ENCODE measurements at regions not wholly inside any gene's neighbourhood (a gene's known extent, or its start where the extent isn't known, plus 50 kb on each side); places are given as distances from the start of the nearest gene placed in this dataset.

DNA sequence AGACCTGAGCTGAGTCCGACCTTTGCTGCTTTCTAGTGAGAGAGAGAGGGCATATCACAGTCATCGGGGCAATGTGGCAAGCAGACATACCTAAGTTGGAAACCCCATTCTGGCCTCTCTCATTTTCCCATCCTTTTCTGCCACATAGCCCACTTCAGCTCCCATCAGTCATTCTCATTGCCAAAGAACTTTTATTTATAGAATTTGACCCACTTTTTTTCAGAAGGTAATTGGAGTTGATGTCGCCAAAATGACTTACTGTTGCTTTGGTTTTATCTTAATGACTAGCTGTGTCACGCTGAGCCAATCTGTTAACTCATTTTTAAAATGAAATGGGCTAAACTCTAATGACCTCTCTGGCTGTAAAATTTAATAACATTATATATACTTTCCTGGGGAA is 63.9 kb upstream of the RMST start:
- Histone ChIP-seq H3K4me1 (no peaks in the 10 kb centered on the region), H3K36me3 (no peaks in the 10 kb centered on the region), H3K4me2 (no peak overlapping the region), H3K9ac (no peak overlapping the region), H4K20me1 (no peaks in the 10 kb centered on the region; a peak in 1 of 22 replicates), H3K27ac (no peak overlapping the region), H3K4me3 (no peak overlapping the region), H3K27me3 (no peaks in the 10 kb centered on the region), H3K9me3 (replicated peaks in 1 of 11) (no peaks in the 10 kb centered on the region)
- TF ChIP-seq Cebpa-rat (IDR thresholded peaks at IDR 0.05), result no peak

DNA sequence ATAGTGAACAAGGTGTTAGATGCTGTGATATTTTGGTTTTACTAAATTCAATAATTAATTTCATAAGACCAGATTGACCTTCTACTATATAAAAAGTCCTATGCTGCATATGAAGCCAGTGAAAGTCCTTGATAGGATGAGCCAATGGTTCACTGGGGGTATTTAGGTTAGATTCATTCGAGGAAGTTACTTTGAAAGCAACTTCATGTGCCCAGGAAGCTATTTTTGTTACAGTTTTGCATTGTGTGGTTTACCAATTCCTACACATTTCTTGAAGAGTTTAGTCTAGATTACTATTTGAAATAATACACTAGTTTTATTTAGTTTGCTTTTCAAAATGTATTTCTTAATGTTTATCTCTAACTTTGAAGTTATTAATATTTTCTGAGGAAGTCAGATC is 58.5 kb upstream of the RMST start:
- Histone ChIP-seq H3K9ac (no peak overlapping the region), H3K36me3 (no peaks in the 10 kb centered on the region), H3K27ac (no peak overlapping the region), H3K4me1 (peaks cover 0 to 5% (median 0%) of the 10 kb centered on the region in 10 experiments; a peak in 3 of 20 replicates), H4K20me1 (no peaks in the 10 kb centered on the region), H3K27me3 (no peaks in the 10 kb centered on the region), H3K9me3 (replicated peaks in 1 of 11) (no peaks in the 10 kb centered on the region), H3K4me2 (no peak overlapping the region), H3K4me3 (no peak overlapping the region)
- TF ChIP-seq Cebpa-rat (IDR thresholded peaks at IDR 0.05), result no peak

DNA sequence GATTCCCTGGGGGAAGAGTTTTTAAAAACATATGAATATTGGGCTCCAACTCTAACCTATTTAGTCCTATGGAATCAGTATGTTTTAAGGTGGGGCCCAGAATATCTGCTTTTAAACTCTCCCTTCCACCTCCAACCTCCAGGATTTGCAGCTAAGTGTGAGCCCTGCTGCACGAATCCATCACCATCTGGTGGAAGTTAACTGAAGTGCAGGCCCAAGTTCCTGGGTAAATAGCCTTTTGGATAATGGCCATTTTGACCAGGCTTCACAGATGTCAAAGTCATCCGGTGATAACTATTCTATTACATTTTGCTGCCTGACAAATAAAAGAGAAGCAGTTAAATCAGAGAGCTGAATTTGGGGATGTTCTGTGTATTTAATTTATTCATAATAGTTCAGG is 58.1 kb upstream of the RMST start:
- Histone ChIP-seq H3K27ac (no peak overlapping the region), H4K20me1 (no peaks in the 10 kb centered on the region), H3K27me3 (no peaks in the 10 kb centered on the region), H3K4me1 (peaks cover 0 to 5% (median 0%) of the 10 kb centered on the region in 10 experiments; a peak in 3 of 20 replicates), H3K4me3 (no peak overlapping the region), H3K4me2 (no peak overlapping the region), H3K9ac (no peak overlapping the region), H3K36me3 (no peaks in the 10 kb centered on the region), H3K9me3 (replicated peaks in 1 of 11) (no peaks in the 10 kb centered on the region)
- no peak for TF ChIP-seq Cebpa-rat (IDR thresholded peaks at IDR 0.05)

DNA sequence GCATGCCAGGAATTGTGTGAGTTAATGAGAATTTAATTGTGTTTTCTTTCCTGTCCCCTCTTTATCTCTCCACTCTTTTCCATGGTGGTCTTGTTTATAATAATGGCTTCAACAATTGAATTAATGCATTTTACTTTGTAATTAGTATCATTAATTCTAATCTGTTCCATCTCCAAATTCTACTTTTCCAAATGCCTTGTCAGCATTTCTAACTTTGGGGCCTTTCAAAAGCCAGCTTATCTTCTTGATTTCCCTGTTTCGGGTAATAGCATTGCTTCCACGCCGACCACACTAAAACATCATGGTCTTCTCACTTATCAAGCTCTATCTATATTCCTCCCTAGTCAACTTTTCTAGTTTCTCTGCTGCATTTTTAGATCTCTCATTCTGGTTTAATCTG is 54.2 kb upstream of the RMST start:
- Histone ChIP-seq H3K4me2 (no peak overlapping the region), H4K20me1 (no peaks in the 10 kb centered on the region), H3K4me3 (no peak overlapping the region), H3K9ac (no peak overlapping the region), H3K27me3 (no peaks in the 10 kb centered on the region), H3K9me3 (replicated peaks in 1 of 11) (no peaks in the 10 kb centered on the region), H3K4me1 (peaks cover 0 to 5% (median 0%) of the 10 kb centered on the region in 10 experiments; a peak in 3 of 20 replicates), H3K36me3 (no peaks in the 10 kb centered on the region), H3K27ac (no peak overlapping the region)
- TF ChIP-seq Cebpa-rat (IDR thresholded peaks at IDR 0.05), result no peak

DNA sequence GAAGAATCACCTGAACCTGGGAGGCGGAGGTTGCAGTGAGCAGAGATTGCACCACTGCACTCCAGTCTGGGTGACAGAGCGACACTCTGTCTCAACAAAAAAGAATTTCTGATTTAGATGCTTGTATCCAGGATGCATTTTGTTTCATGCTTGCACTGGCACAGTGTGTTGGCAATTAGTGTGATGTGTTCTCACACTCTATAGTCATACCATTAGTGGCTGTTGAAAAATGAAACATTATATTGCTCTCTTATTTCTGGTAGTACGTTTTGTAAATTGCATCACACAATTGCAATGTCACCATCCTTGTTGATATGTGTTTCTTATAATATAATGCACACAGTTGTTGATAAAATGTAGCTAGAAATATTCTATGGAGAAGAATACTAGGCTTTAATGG is 51.3 kb upstream of the RMST start:
- no peaks in the 10 kb centered on the region for H4K20me1 ChIP-seq
- H3K27ac ChIP-seq, result no peak overlapping the region
- no peaks in the 10 kb centered on the region for H3K36me3 ChIP-seq
- no peak overlapping the region for H3K9ac ChIP-seq
- H3K4me1 ChIP-seq, result peaks cover 0 to 4% (median 0%) of the 10 kb centered on the region in 10 experiments; a peak in 1 of 20 replicates
- no peaks in the 10 kb centered on the region for H3K9me3 ChIP-seq (replicated peaks in 1 of 11)
- H3K4me3 ChIP-seq, result no peak overlapping the region
- no peak overlapping the region for H3K4me2 ChIP-seq
- no peaks in the 10 kb centered on the region for H3K27me3 ChIP-seq
- no peak for TF ChIP-seq Cebpa-rat (IDR thresholded peaks at IDR 0.05)

All from BLaER1 treated with 17β-estradiol and CSF1 and Interleukin-3, amounts not matched to agents 10 nM and 100 nM (cell line).